T follicular helper cell (primary cell): ENCODE measurements at regions not wholly inside any gene's neighbourhood (a gene's known extent, or its start where the extent isn't known, plus 50 kb on each side); places are given as distances from the start of the nearest gene placed in this dataset.
"Not testable (repeated sequence)": the region's sequence is repeated elsewhere in the genome, so short reads cannot be mapped to it uniquely, and the experiment has no call there.

ENCODE experiments used
- DNase-seq: peaks from one replicate; pipeline ENCODE4 v3.0.0-alpha.2; 2020; ENCODE audit warnings: low read depth

- no peak for DNase-seq
Measured at GRCh38 chrX:73944563-73944908, 92.0 kb upstream of the XIST start.

GRCh38 chrX:73943693-73944562, 91.4 kb upstream of the XIST start:
- DNase-seq, result peak; percentile 85

GRCh38 chrX:73940893-73941470, 88.5 kb upstream of the XIST start:
- DNase-seq, result no peak

GRCh38 chrX:73937843-73938242, 85.3 kb upstream of the XIST start:
- DNase-seq, result not testable (repeated sequence)

GRCh38 chrX:73932522-73932921, 80.0 kb upstream of the XIST start:
- DNase-seq, result no peak

GRCh38 chrX:73930300-73930699, 77.8 kb upstream of the XIST start:
- no peak for DNase-seq

GRCh38 chrX:73922856-73923455, 70.4 kb upstream of the XIST start:
- no peak for DNase-seq

- no peak for DNase-seq
Measured at GRCh38 chrX:73916931-73917667, 64.6 kb upstream of the XIST start.

- DNase-seq, result no peak
Measured at GRCh38 chrX:73916489-73916888, 64.0 kb upstream of the XIST start.

GRCh38 chrX:73914792-73915191, 62.3 kb upstream of the XIST start:
- DNase-seq, result not testable (repeated sequence)

- DNase-seq, result no peak
Measured at GRCh38 chrX:73913580-73913979, 61.1 kb upstream of the XIST start.

- DNase-seq, result not testable (repeated sequence)
Measured at GRCh38 chrX:73911946-73912345, 59.4 kb upstream of the XIST start.

GRCh38 chrX:73905749-73906374, 53.3 kb upstream of the XIST start:
- DNase-seq, result not testable (repeated sequence)

GRCh38 chrX:73903941-73904340, 51.4 kb upstream of the XIST start:
- DNase-seq, result no peak
